Activated CD4-positive, alpha-beta memory T cell treated with anti-CD3 and anti-CD28 coated beads, Interleukin-2, amount 10 ng/mL, durations not matched to agents 7 days and 5 days (primary cell): ENCODE measurements at regions not wholly inside any gene's neighbourhood (a gene's known extent, or its start where the extent isn't known, plus 50 kb on each side); places are given as distances from the start of the nearest gene placed in this dataset.
"Not testable (repeated sequence)": the region's sequence is repeated elsewhere in the genome, so short reads cannot be mapped to it uniquely, and the experiment has no call there.

Source experiments
- CTCF ChIA-PET: fragments of 350-600 bp; sonication (Branson Sonifier 250); formaldehyde crosslinking; loops from one replicate; lab custom pipeline; 2021; ENCODE audit warnings: antibody characterized with exemption, inconsistent platforms; lab: Charles Lee
- POLR2A ChIA-PET: fragments of 350-600 bp; sonication (Branson Sonifier 250); formaldehyde crosslinking; loops from one replicate; lab custom pipeline; 2021; ENCODE audit warnings: antibody characterized with exemption; lab: Charles Lee
- DNase-seq: peaks from one replicate; pipeline ENCODE4 v3.0.0-alpha.2; 2020
- H3K27ac Mint-ChIP-seq: one replicate; pipeline ENCODE4 v1.8.0; 2021; ENCODE audit warnings: mild to moderate bottlenecking, mixed read lengths
- H3K27me3 Mint-ChIP-seq: one replicate; pipeline ENCODE4 v1.8.0; 2021; ENCODE audit warnings: mixed read lengths
- H3K36me3 Mint-ChIP-seq: one replicate; pipeline ENCODE4 v1.8.0; 2021; ENCODE audit warnings: low read depth, mixed read lengths
- H3K4me1 Mint-ChIP-seq: one replicate; pipeline ENCODE4 v1.8.0; 2021; ENCODE audit warnings: mixed read lengths
- H3K4me3 Mint-ChIP-seq: one replicate; pipeline ENCODE4 v1.8.0; 2021; ENCODE audit warnings: mild to moderate bottlenecking, mixed read lengths
- H3K9me3 Mint-ChIP-seq: one replicate; pipeline ENCODE4 v1.8.0; 2021; ENCODE audit warnings: mixed read lengths

DNA sequence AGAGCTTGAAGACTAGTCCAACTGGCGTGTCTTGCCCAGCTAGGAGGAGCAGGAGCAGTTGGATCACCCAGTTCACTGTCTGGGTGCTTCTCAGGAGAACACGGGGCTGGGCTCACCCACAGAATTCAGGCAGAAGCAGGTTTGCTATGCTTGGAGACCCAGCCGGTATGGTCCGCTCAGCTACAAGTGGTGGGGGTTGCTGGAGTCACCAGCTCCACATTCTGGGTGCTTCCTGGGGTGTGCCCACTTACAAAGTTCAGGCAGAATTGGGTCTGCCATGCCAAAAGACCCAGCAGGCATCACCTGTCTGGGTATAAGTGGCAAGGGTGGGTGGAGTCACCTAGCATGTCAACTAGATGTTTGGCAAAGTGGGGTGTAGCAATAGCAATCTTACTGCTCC, 1061.8 kb downstream of the PCDH19 start:
- CTCF ChIA-PET, result no interaction called here

GRCh38 chrX:99308302-99308701, 1101.8 kb downstream of the PCDH19 start:
- Mint-ChIP-seq H3K4me1 (no peaks in the 10 kb centered on the region), H3K27ac (no peak overlapping the region)

More for the DNA sequence above, 1061.8 kb downstream of the PCDH19 start:
- H3K27me3 Mint-ChIP-seq, result no peaks in the 10 kb centered on the region
- no peak overlapping the region for H3K27ac Mint-ChIP-seq
- H3K4me3 Mint-ChIP-seq, result no peak overlapping the region
- no peak for DNase-seq
- no peaks in the 10 kb centered on the region for H3K9me3 Mint-ChIP-seq
- no peaks in the 10 kb centered on the region for H3K36me3 Mint-ChIP-seq
- H3K4me1 Mint-ChIP-seq, result no peaks in the 10 kb centered on the region
- POLR2A ChIA-PET, result no interaction called here

DNA sequence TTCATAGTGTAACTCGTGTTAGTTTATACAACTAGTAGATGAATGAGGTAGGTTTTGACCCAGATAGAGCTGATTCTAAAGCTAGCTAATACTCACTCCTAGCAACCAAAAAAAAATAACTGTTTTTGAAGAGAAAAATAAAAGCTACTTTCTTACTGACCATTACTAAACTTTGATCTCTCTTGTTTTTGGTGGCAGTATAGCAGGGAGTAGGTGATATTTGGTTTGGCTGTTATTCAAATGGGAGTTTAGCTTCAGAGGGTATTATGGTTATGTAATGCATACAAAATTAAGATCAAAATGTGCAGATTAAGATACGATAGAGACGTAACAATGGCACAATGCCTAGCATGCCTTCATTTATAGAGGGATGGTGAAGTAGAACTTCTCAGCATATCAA, 1104.5 kb downstream of the PCDH19 start:
- Mint-ChIP-seq H3K27ac (no peak overlapping the region), H3K27me3 (no peaks in the 10 kb centered on the region), H3K9me3 (no peaks in the 10 kb centered on the region), H3K4me3 (no peak overlapping the region), H3K4me1 (no peaks in the 10 kb centered on the region), H3K36me3 (no peaks in the 10 kb centered on the region)
- no peak for DNase-seq
- CTCF ChIA-PET, result no interaction called here
- POLR2A ChIA-PET, result no interaction called here

More at GRCh38 chrX:99308302-99308701, 1101.8 kb downstream of the PCDH19 start:
- Mint-ChIP-seq H3K36me3 (no peaks in the 10 kb centered on the region), H3K4me3 (no peak overlapping the region), H3K9me3 (no peaks in the 10 kb centered on the region), H3K27me3 (no peaks in the 10 kb centered on the region)
- CTCF ChIA-PET, result no interaction called here
- POLR2A ChIA-PET, result no interaction called here
- no peak for DNase-seq

GRCh38 chrX:99301990-99302389, 1108.1 kb downstream of the PCDH19 start:
- H3K27me3 Mint-ChIP-seq, result no peaks in the 10 kb centered on the region
- no peak overlapping the region for H3K4me3 Mint-ChIP-seq
- ChIA-PET CTCF (no interaction called here), POLR2A (no interaction called here)
- no peak for DNase-seq
- H3K9me3 Mint-ChIP-seq, result no peaks in the 10 kb centered on the region
- H3K36me3 Mint-ChIP-seq, result no peaks in the 10 kb centered on the region
- H3K4me1 Mint-ChIP-seq, result no peaks in the 10 kb centered on the region
- no peak overlapping the region for H3K27ac Mint-ChIP-seq

- H3K4me1 Mint-ChIP-seq, result no peaks in the 10 kb centered on the region
- H3K9me3 Mint-ChIP-seq, result peaks cover 2% of the 10 kb centered on the region
- no peaks in the 10 kb centered on the region for H3K36me3 Mint-ChIP-seq
Observed at GRCh38 chrX:99271641-99272040, 1138.4 kb downstream of the PCDH19 start.

DNA sequence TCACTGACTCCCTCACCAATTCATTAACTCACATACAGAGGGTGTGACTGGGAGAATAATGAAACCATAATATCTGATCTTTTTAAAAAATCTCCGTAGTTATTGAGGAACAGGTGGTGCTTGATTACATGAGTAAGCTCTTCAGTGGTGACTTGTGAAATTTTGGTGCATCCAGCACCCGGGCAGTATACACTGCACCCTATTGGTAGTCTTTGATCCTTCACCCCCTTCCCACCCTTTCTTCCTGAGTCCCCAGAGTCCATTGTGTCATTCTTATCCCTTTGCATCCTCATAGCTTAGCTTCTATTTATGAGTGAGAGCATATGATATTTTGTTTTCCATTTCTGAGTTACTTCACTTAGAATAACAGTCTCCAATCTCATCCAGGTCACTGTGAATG, 1143.8 kb downstream of the PCDH19 start:
- Mint-ChIP-seq H3K36me3 (no peaks in the 10 kb centered on the region), H3K27me3 (no peaks in the 10 kb centered on the region), H3K9me3 (peaks cover 2% of the 10 kb centered on the region), H3K4me1 (no peaks in the 10 kb centered on the region), H3K27ac (no peak overlapping the region), H3K4me3 (no peak overlapping the region)
- no peak for DNase-seq
- POLR2A ChIA-PET, result no interaction called here
- CTCF ChIA-PET, result no interaction called here

More at GRCh38 chrX:99271641-99272040, 1138.4 kb downstream of the PCDH19 start:
- ChIA-PET POLR2A (no interaction called here), CTCF (no interaction called here)
- no peak for DNase-seq
- Mint-ChIP-seq H3K27me3 (no peaks in the 10 kb centered on the region), H3K4me3 (no peak overlapping the region), H3K27ac (no peak overlapping the region)

DNA sequence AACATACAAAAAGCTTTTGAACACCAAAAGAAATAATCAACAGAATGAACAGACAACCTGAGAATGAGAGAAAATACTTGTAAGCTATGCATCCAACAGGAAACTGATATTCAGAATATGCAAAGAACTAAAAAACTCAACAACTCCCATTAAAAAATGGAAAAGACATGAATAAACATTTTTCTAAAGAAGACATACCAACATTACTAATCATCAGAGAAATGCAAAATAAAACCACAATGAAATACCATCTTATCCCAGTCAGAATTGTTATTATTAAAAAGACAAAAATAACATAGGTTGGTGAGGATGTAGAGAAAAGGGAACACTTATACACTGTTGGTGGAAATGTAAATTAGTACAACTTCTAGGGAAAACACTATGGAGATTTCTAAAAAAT, 1161.9 kb downstream of the PCDH19 start:
- H3K4me1 Mint-ChIP-seq, result no peaks in the 10 kb centered on the region
- H3K4me3 Mint-ChIP-seq, result no peak overlapping the region
- CTCF ChIA-PET, result no interaction called here
- H3K36me3 Mint-ChIP-seq, result no peaks in the 10 kb centered on the region
- POLR2A ChIA-PET, result no interaction called here
- no peaks in the 10 kb centered on the region for H3K9me3 Mint-ChIP-seq
- DNase-seq, result no peak
- H3K27ac Mint-ChIP-seq, result no peak overlapping the region
- H3K27me3 Mint-ChIP-seq, result no peaks in the 10 kb centered on the region

DNA sequence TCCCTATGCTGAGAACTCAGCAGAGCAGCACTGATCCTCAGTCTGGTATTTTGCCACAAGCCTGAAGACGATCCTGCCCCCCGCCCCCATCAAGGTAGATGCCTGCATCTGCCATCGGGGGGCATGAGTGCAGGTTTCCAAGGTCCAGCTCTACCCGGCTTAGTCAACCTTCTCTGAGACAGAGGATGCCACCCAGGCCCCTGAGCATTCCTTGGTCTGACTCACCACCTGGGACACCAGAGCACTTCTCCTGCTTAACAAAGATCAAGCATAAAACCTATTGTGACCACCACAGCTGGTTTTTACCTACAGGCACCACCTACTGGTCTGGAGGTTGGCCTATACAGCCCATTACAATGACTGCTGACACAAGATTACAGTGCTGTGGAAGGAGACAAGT, 1168.1 kb downstream of the PCDH19 start:
- H3K9me3 Mint-ChIP-seq, result no peaks in the 10 kb centered on the region
- CTCF ChIA-PET, result no interaction called here

GRCh38 chrX:99234384-99234783, 1175.7 kb downstream of the PCDH19 start:
- H3K4me3 Mint-ChIP-seq, H3K27ac Mint-ChIP-seq, H3K9me3 Mint-ChIP-seq, DNase-seq, POLR2A ChIA-PET, H3K36me3 Mint-ChIP-seq, CTCF ChIA-PET, H3K4me1 Mint-ChIP-seq, H3K27me3 Mint-ChIP-seq: not testable (repeated sequence)

More for the DNA sequence above, 1168.1 kb downstream of the PCDH19 start:
- DNase-seq, result no peak
- Mint-ChIP-seq H3K36me3 (no peaks in the 10 kb centered on the region), H3K27ac (no peak overlapping the region), H3K4me3 (no peak overlapping the region), H3K4me1 (no peaks in the 10 kb centered on the region), H3K27me3 (no peaks in the 10 kb centered on the region)
- POLR2A ChIA-PET, result no interaction called here

DNA sequence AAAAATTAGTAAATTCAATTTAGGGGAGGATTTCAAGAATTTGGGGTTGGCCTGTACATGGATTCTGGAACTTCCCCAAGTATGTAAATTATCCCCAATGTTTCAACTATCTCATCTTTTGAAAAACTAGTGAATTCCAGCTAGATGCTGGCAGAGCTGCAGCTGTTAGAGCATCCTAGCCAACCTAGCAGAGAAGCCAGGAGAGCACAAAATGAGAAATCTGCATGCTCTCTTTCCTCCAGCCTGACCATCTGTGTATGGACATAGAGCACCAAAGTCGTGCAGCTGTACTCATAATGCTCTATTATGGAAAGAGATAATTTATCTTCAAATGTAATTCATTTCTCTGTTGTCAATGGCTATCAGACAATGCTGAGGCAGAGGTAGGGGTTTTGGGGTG, 1217.7 kb downstream of the PCDH19 start:
- no peaks in the 10 kb centered on the region for H3K36me3 Mint-ChIP-seq
- ChIA-PET CTCF (no interaction called here), POLR2A (no interaction called here)
- H3K27ac Mint-ChIP-seq, result no peak overlapping the region
- no peak for DNase-seq
- no peaks in the 10 kb centered on the region for H3K9me3 Mint-ChIP-seq
- no peaks in the 10 kb centered on the region for H3K27me3 Mint-ChIP-seq
- no peak overlapping the region for H3K4me3 Mint-ChIP-seq
- H3K4me1 Mint-ChIP-seq, result no peaks in the 10 kb centered on the region

- no peak for DNase-seq
- Mint-ChIP-seq H3K36me3 (no peaks in the 10 kb centered on the region), H3K4me3 (no peak overlapping the region), H3K9me3 (no peaks in the 10 kb centered on the region), H3K27ac (no peak overlapping the region), H3K4me1 (no peaks in the 10 kb centered on the region), H3K27me3 (no peaks in the 10 kb centered on the region)
- POLR2A ChIA-PET, result no interaction called here
- CTCF ChIA-PET, result no interaction called here
Observed at GRCh38 chrX:99184153-99184552, 1225.9 kb downstream of the PCDH19 start.

DNA sequence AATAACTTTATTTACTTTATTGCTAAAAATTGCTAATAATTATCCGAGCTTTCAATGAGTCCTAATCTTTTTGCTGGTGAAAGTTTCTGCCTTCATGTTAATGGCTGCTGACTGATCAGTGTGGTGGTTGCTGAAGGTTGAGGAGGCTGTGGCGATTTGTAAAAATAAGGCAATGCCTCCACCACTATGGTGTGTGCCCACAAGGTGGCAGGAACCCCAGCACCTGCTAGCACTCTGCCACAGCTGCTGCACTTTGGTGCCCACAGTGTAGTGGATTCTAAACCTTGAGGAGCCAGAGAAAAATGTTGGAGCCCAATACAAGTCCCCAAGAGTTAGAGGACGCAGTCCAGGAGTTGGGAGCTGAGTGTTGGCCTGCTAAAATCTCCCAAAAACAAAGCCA, 1237.1 kb downstream of the PCDH19 start:
- Mint-ChIP-seq H3K27ac (no peak overlapping the region), H3K4me3 (no peak overlapping the region), H3K4me1 (no peaks in the 10 kb centered on the region), H3K9me3 (no peaks in the 10 kb centered on the region), H3K27me3 (no peaks in the 10 kb centered on the region), H3K36me3 (no peaks in the 10 kb centered on the region)
- no peak for DNase-seq
- ChIA-PET POLR2A (no interaction called here), CTCF (no interaction called here)

GRCh38 chrX:99142745-99143144, 1267.3 kb downstream of the PCDH19 start:
- no peaks in the 10 kb centered on the region for H3K27me3 Mint-ChIP-seq
- ChIA-PET CTCF (no interaction called here), POLR2A (no interaction called here)
- no peak overlapping the region for H3K4me3 Mint-ChIP-seq
- no peaks in the 10 kb centered on the region for H3K4me1 Mint-ChIP-seq
- no peak overlapping the region for H3K27ac Mint-ChIP-seq
- no peak for DNase-seq
- H3K9me3 Mint-ChIP-seq, result peaks cover 2% of the 10 kb centered on the region
- no peaks in the 10 kb centered on the region for H3K36me3 Mint-ChIP-seq

DNA sequence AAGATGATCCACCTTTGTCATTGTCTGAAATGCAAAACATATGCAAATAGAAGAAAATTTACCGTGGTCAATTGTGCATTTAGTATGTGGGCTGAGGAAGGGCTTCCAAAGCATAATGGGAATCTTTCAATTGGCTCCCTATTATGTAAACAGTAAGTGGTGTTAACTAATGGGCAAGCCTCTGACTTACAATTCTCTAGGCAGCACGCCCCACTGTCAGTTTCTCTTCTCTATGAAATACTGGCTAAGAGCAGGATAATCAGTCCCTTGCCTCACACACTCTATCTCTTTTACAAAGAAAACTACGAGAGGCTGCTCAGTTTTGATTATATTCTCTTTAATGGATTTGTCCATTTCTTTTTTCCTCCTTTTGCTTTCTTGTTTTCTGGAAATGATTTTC, 1272.6 kb downstream of the PCDH19 start:
- H3K4me3 Mint-ChIP-seq, result no peak overlapping the region
- no peaks in the 10 kb centered on the region for H3K36me3 Mint-ChIP-seq
- CTCF ChIA-PET, result no interaction called here
- H3K9me3 Mint-ChIP-seq, result peaks cover 2% of the 10 kb centered on the region
- no peak for DNase-seq
- H3K27ac Mint-ChIP-seq, result no peak overlapping the region
- POLR2A ChIA-PET, result no interaction called here
- no peaks in the 10 kb centered on the region for H3K4me1 Mint-ChIP-seq
- no peaks in the 10 kb centered on the region for H3K27me3 Mint-ChIP-seq

DNA sequence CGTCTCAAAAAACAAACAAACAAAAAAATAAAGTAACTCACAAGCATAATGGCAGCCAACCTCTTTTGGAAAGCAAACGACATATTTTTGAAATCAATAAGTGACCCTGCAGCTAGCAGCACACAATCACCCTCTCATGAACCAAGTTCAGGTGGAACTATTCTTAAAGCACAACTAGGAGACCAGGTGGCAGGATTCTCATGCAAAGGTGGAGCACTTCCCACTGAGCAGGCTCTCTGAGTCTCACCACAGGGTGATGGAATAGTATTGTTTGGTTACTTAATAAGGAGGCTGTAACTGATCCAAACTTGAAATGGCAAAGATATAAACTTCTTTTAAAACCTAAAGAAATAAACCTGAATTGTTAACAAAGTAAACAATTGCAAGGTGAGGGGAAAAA, 1293.1 kb downstream of the PCDH19 start:
- DNase-seq, result no peak
- Mint-ChIP-seq H3K4me3 (no peak overlapping the region), H3K27ac (no peak overlapping the region), H3K4me1 (no peaks in the 10 kb centered on the region), H3K36me3 (no peaks in the 10 kb centered on the region), H3K27me3 (no peaks in the 10 kb centered on the region), H3K9me3 (no peaks in the 10 kb centered on the region)
- CTCF ChIA-PET, result no interaction called here
- POLR2A ChIA-PET, result no interaction called here
